Mammary epithelial cell (primary cell): ENCODE measurements at regions not wholly inside any gene's neighbourhood (a gene's known extent, or its start where the extent isn't known, plus 50 kb on each side); places are given as distances from the start of the nearest gene placed in this dataset.

Experiments
- EZH2 ChIP-seq: IDR thresholded peaks from 2 replicates; pipeline ENCODE4 v1.6.1; 2012; ENCODE audit warnings: low read length, inconsistent platforms, borderline replicate concordance
- TF ChIP-seq, protein P1 (sequence below), 2 donors: IDR thresholded peaks in 1 of 2; conservative IDR thresholded peaks in 1 of 2; 2 replicates each; pipeline ENCODE4 v1.5.1; 2011 to 2012; ENCODE audit warnings: inconsistent platforms in 2 of 2, low read length in 2 of 2, mild to moderate bottlenecking in 2 of 2, control low read depth in 1 of 2, low read depth in 1 of 2; ENCODE audit not compliant: insufficient read depth in 1 of 2; ENCODE audit errors: extremely low read depth in 1 of 2

DNA sequence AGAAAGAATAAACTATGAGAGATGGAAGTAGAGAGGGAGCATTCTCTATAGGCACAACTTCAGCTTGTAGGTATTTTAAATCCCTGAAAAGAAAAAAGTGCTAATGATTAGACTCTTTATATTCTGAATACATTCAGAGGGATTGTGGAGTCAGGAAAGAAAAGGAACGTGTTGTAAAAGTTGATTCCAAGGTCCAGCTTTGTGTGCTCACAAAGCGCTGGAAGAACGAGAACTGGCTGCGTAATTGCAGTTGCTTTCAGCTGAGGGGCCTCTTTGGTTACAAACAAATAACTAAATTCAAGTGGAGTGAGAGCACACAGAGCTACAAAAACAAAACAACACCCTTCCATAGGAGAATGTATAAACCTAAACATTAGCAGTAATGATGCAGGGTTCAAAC lies 1040.4 kb upstream of the WWC1 start:
- no peak for TF ChIP-seq EZH2
- TF ChIP-seq, protein P1, sequence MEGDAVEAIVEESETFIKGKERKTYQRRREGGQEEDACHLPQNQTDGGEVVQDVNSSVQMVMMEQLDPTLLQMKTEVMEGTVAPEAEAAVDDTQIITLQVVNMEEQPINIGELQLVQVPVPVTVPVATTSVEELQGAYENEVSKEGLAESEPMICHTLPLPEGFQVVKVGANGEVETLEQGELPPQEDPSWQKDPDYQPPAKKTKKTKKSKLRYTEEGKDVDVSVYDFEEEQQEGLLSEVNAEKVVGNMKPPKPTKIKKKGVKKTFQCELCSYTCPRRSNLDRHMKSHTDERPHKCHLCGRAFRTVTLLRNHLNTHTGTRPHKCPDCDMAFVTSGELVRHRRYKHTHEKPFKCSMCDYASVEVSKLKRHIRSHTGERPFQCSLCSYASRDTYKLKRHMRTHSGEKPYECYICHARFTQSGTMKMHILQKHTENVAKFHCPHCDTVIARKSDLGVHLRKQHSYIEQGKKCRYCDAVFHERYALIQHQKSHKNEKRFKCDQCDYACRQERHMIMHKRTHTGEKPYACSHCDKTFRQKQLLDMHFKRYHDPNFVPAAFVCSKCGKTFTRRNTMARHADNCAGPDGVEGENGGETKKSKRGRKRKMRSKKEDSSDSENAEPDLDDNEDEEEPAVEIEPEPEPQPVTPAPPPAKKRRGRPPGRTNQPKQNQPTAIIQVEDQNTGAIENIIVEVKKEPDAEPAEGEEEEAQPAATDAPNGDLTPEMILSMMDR (conservative IDR thresholded peaks at IDR 0.05 in 1 of 2, IDR thresholded peaks at IDR 0.05 in 1 of 2; ENCODE audit: extremely low read depth in 1 of 2, insufficient read depth in 1 of 2, low read depth in 1 of 2, low read length in 2 of 2) = no peak
